SK-N-SH (cell line): ENCODE measurements at regions not wholly inside any gene's neighbourhood (a gene's known extent, or its start where the extent isn't known, plus 50 kb on each side); places are given as distances from the start of the nearest gene placed in this dataset.

Experiments used
- CHD2 ChIP-seq: fragments of 150-350 bp; IDR thresholded peaks from 2 replicates; pipeline ENCODE4 v1.6.1; 2018; ENCODE audit warnings: low read length; ENCODE audit not compliant: partially characterized antibody
- FOSL2 ChIP-seq: IDR thresholded peaks from 2 replicates; pipeline ENCODE4 v1.4.0; 2012; ENCODE audit warnings: low read depth, mild to moderate bottlenecking, moderate library complexity, borderline replicate concordance
- FOXJ3 ChIP-seq: sonication (generic); formaldehyde crosslinking; IDR thresholded peaks from 2 replicates; pipeline ENCODE4 v1.5.1; 2020; ENCODE audit warnings: mild to moderate bottlenecking, missing genetic modification reagents
- GABPA ChIP-seq: IDR thresholded peaks from 2 replicates; pipeline ENCODE4 v1.4.0; 2012; ENCODE audit warnings: low read depth, mild to moderate bottlenecking
- MEF2A ChIP-seq: IDR thresholded peaks from 2 replicates; pipeline ENCODE4 v1.4.0; 2012; ENCODE audit warnings: low read depth, borderline replicate concordance
- MXI1 ChIP-seq: IDR thresholded peaks from 2 replicates; pipeline ENCODE4 v1.6.1; 2012; ENCODE audit warnings: mild to moderate bottlenecking, low read depth, low read length, improper control_type of control experiment
- NFIC ChIP-seq: IDR thresholded peaks from 2 replicates; pipeline ENCODE4 v1.4.0; 2012; ENCODE audit warnings: borderline replicate concordance
- NRF1 ChIP-seq: IDR thresholded peaks from 2 replicates; pipeline ENCODE4 v1.6.1; 2012; ENCODE audit warnings: low read depth, mild to moderate bottlenecking, low read length
- POLR2AphosphoS5 ChIP-seq: IDR thresholded peaks from 2 replicates; pipeline ENCODE4 v1.6.1; 2012; ENCODE audit warnings: low read depth, low read length
- RAD21 ChIP-seq: IDR thresholded peaks from 2 replicates; pipeline ENCODE4 v1.6.1; 2012; ENCODE audit warnings: mild to moderate bottlenecking, low read length
- RXRA ChIP-seq: IDR thresholded peaks from 2 replicates; pipeline ENCODE4 v1.4.0; 2012; ENCODE audit warnings: low read depth, mild to moderate bottlenecking, borderline replicate concordance
- SIN3A ChIP-seq: IDR thresholded peaks from 2 replicates; pipeline ENCODE4 v1.6.1; 2012; ENCODE audit warnings: low read depth, mild to moderate bottlenecking, low read length, moderate library complexity, borderline replicate concordance
- SMC3 ChIP-seq: IDR thresholded peaks from 2 replicates; pipeline ENCODE4 v1.6.1; 2012; ENCODE audit warnings: low read depth, low read length, improper control_type of control experiment
- TAF1 ChIP-seq: IDR thresholded peaks from 2 replicates; pipeline ENCODE4 v1.6.1; 2012; ENCODE audit warnings: low read depth, mild to moderate bottlenecking, low read length, moderate library complexity, borderline replicate concordance
- TEAD4 ChIP-seq: IDR thresholded peaks from 2 replicates; pipeline ENCODE4 v1.4.0; 2012; ENCODE audit warnings: mild to moderate bottlenecking, borderline replicate concordance; ENCODE audit not compliant: insufficient read depth
- TF ChIP-seq, protein P1 (sequence below): fragments of 150-350 bp; IDR thresholded peaks from 2 replicates; pipeline ENCODE4 v1.6.1; 2016; ENCODE audit warnings: mild to moderate bottlenecking, low read depth, low read length
- TF ChIP-seq, protein P2 (sequence below): fragments of 150-350 bp; IDR thresholded peaks from 2 replicates; pipeline ENCODE4 v1.6.1; 2017; ENCODE audit warnings: antibody characterized with exemption, low read length, low read depth, borderline replicate concordance
- TF ChIP-seq, protein P3 (sequence below): IDR thresholded peaks from 2 replicates; pipeline ENCODE4 v1.4.0; 2012; ENCODE audit warnings: low read depth, borderline replicate concordance
- TF ChIP-seq, protein P4 (sequence below): fragments of 200-600 bp; sonication (generic); IDR thresholded peaks from 2 replicates; pipeline ENCODE4 v1.6.1; 2017; ENCODE audit warnings: antibody characterized with exemption, mild to moderate bottlenecking, moderate library complexity

DNA sequence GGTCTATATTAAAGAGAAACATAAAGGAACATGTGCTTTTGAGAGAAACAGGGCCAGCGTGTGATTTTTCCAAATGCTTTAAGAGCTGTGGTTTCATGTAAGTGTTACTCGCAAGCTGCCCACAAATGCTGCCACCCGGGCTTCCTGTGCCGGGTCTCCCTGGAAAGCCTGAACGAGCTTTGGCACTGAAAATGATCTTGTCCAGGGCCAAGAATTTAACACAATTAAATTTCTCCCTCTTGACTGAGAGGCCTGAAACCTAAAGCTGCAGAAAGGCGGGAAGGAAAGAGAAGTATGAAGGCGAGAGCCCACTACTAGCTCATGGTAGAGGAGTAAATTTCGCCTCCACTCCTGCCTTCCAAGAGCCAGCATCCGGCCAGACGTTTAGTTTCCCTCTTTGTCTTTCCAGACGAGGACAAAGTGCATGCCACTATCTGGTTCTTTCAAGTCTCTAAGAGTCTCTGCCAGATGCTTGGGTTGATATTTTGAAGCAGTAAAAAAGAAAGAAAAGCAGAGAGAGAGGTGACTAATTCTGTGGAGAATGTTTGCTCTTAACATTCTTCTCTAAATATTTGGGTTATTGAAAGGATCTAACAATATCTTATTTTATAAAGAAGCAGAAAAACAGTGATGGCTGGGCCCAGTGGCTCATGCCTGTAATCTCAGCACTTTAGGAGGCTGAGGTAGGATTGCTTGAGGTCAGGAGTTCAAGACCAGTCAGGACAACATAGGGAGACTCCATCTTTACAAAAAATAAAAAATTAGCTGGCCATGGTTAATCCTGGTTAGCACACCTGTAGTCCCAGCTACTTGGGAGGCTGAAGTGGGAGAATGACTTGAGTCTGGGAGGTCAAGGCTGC is 100.0 kb upstream of the HNRNPU start (continued):
- TF ChIP-seq FOSL2 (peak; percentile 49; the same call in 1 of the 2 replicates), CHD2 (no peak), MXI1 (no peak), RXRA (peak; percentile 27; the same call in 1 of the 2 replicates), TAF1 (no peak; the same call in 1 of the 2 replicates), TEAD4 (peak; percentile 48; the same call in 1 of the 2 replicates), MEF2A (no peak), RAD21 (no peak), POLR2AphosphoS5 (no peak), SIN3A (no peak), NFIC (peak; percentile 16; the same call in 1 of the 2 replicates), FOXJ3 (no peak), SMC3 (no peak), GABPA (no peak), NRF1 (no peak)
- TF ChIP-seq, protein P1, sequence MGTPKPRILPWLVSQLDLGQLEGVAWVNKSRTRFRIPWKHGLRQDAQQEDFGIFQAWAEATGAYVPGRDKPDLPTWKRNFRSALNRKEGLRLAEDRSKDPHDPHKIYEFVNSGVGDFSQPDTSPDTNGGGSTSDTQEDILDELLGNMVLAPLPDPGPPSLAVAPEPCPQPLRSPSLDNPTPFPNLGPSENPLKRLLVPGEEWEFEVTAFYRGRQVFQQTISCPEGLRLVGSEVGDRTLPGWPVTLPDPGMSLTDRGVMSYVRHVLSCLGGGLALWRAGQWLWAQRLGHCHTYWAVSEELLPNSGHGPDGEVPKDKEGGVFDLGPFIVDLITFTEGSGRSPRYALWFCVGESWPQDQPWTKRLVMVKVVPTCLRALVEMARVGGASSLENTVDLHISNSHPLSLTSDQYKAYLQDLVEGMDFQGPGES = no peak
- TF ChIP-seq, protein P2, sequence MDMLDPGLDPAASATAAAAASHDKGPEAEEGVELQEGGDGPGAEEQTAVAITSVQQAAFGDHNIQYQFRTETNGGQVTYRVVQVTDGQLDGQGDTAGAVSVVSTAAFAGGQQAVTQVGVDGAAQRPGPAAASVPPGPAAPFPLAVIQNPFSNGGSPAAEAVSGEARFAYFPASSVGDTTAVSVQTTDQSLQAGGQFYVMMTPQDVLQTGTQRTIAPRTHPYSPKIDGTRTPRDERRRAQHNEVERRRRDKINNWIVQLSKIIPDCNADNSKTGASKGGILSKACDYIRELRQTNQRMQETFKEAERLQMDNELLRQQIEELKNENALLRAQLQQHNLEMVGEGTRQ = no peak
- TF ChIP-seq, protein P3, sequence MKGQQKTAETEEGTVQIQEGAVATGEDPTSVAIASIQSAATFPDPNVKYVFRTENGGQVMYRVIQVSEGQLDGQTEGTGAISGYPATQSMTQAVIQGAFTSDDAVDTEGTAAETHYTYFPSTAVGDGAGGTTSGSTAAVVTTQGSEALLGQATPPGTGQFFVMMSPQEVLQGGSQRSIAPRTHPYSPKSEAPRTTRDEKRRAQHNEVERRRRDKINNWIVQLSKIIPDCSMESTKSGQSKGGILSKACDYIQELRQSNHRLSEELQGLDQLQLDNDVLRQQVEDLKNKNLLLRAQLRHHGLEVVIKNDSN = no peak
- TF ChIP-seq, protein P4, sequence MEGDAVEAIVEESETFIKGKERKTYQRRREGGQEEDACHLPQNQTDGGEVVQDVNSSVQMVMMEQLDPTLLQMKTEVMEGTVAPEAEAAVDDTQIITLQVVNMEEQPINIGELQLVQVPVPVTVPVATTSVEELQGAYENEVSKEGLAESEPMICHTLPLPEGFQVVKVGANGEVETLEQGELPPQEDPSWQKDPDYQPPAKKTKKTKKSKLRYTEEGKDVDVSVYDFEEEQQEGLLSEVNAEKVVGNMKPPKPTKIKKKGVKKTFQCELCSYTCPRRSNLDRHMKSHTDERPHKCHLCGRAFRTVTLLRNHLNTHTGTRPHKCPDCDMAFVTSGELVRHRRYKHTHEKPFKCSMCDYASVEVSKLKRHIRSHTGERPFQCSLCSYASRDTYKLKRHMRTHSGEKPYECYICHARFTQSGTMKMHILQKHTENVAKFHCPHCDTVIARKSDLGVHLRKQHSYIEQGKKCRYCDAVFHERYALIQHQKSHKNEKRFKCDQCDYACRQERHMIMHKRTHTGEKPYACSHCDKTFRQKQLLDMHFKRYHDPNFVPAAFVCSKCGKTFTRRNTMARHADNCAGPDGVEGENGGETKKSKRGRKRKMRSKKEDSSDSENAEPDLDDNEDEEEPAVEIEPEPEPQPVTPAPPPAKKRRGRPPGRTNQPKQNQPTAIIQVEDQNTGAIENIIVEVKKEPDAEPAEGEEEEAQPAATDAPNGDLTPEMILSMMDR = no peak
